SU-DHL-6 (cell line): ENCODE measurements at regions not wholly inside any gene's neighbourhood (a gene's known extent, or its start where the extent isn't known, plus 50 kb on each side); places are given as distances from the start of the nearest gene placed in this dataset.

Experiments used
- EZH2phosphoT487 ChIP-seq: fragments of 200-600 bp; sonication (generic), shearing (Covaris generic); conservative IDR thresholded peaks from 2 replicates; pipeline ENCODE4 v1.6.1; 2018; ENCODE audit warnings: mild to moderate bottlenecking, antibody characterized with exemption, low read length, moderate library complexity, mixed read lengths
- TF ChIP-seq, protein P1 (sequence below): fragments of 200-600 bp; sonication (generic); IDR thresholded peaks from one replicate; pipeline ENCODE4 v1.5.1; 2017; ENCODE audit warnings: antibody characterized with exemption, mild to moderate bottlenecking, low read length, moderate library complexity; ENCODE audit not compliant: insufficient read depth, poor library complexity, severe bottlenecking

DNA sequence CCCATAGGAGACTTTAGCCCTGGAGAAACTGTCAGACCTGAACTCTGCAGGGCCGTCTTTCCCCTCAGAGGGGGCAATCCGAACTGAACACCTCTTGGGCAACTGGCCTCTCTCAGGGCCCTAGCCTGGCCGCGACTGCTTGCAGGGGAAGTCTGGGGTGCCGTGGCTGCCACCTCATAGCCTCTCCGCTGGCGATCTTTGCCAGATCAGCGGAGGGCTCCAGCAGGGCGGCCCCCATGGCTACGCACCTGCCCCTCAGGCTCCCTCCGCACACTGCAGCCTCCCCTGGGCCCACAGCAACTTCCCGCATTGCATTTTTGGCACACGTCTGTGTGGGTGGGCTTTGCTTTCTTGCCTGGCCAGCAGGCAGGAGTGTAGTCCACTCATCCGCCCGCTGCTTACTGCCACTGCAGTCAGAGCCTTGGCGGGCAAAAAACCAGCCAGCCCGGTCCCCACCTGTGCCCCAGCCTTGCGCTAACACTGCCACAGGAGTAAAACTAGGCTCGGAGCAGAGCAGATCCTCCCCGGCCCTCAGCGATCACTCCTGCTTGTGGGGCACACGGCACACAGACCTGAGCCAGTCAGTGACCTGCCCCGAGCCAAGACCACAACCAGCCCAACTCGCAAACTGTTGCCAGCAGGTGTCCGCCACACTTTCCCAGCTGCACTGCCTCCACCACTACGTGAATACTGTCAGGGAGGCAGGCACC lies 266.8 kb upstream of the CBLB start:
- TF ChIP-seq, protein P1, sequence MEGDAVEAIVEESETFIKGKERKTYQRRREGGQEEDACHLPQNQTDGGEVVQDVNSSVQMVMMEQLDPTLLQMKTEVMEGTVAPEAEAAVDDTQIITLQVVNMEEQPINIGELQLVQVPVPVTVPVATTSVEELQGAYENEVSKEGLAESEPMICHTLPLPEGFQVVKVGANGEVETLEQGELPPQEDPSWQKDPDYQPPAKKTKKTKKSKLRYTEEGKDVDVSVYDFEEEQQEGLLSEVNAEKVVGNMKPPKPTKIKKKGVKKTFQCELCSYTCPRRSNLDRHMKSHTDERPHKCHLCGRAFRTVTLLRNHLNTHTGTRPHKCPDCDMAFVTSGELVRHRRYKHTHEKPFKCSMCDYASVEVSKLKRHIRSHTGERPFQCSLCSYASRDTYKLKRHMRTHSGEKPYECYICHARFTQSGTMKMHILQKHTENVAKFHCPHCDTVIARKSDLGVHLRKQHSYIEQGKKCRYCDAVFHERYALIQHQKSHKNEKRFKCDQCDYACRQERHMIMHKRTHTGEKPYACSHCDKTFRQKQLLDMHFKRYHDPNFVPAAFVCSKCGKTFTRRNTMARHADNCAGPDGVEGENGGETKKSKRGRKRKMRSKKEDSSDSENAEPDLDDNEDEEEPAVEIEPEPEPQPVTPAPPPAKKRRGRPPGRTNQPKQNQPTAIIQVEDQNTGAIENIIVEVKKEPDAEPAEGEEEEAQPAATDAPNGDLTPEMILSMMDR, result no peak
- no peak for TF ChIP-seq EZH2phosphoT487
